GM21825 (cell line): ENCODE measurements at regions not wholly inside any gene's neighbourhood (a gene's known extent, or its start where the extent isn't known, plus 50 kb on each side); places are given as distances from the start of the nearest gene placed in this dataset.
A peak's percentile ranks its signal among the peaks of the same experiment; 100 is the strongest.

Experiments
- ATAC-seq: cut with Tn5 transposase; IDR thresholded peaks from one replicate; pipeline ENCODE4 v1.9.1; 2021; ENCODE audit warnings: mild to moderate bottlenecking, moderate library complexity; ENCODE audit not compliant: unreplicated experiment

DNA sequence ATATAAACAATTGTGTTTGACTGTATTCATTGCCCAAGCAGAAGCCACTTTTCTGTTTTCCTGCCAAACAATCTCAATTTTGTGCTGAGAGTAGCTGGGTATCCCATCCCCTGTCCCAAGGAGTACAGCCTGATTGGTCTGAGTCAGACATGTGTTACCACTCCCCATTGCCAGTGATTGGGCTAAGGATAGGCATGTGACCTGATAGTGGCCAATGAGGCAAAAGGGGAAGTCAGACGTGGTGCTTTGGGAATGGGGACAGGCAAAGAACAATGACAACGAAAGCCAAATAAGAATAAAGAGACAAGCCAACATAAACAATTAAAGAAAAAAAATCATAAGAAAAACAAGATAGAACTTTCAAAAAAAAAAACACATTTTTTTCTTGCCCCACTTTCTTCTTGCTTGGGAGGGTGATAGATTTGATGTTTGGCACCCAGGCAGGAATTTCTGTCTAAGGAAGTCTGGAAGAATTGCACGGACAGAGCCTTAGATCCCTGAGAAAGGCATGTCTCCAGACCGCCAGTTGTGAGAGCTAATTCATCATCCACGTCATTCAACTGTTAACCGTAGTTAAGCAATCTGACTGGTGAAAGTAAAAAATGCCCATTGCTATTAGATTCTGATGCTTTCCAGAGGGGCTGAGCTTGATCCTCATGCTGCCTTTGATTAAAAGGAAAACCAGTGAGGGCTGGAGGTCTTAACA lies 626.6 kb upstream of the TMEM132C start:
- ATAC-seq = no peak

DNA sequence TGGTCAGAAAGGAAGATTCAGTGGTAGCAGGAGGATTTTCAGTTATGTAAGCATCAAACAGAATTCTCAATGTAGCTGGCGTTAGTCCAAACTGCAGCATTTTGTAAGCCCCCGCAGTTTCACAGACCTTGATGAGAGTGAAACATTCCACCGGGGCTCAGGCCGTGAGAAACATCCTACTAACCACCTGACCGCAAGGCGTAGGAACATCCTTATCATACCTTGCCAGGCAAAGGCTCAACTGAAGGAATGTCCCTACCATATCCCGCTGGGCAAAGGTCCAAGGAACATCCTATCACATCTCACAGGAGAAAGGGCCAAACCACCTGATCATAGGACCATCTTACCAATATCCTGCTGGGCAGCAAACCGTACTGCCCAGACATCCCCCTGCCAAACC lies 624.8 kb upstream of the TMEM132C start:
- ATAC-seq = no peak

GRCh38 chr12:127648321-127648720 lies 618.6 kb upstream of the TMEM132C start:
- no peak for ATAC-seq

DNA sequence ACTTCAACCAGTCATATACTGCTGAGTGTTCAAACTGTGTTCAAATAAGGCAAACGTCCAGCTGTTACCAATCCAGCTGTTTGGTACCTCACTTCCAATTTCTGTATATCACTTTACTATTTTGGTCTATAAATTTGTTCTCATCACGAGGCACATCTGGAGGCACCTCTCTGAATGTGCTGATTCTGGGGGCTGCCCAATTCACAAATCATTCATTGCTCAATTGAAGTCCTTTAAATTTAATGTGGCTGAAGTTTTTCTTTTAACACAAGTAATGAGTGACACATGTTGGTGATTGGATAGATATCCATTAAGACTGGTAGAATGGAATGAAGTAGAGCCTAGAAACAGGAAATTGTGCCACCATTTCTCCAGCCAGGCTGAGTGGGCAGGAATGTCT lies 617.0 kb upstream of the TMEM132C start:
- ATAC-seq = no peak

DNA sequence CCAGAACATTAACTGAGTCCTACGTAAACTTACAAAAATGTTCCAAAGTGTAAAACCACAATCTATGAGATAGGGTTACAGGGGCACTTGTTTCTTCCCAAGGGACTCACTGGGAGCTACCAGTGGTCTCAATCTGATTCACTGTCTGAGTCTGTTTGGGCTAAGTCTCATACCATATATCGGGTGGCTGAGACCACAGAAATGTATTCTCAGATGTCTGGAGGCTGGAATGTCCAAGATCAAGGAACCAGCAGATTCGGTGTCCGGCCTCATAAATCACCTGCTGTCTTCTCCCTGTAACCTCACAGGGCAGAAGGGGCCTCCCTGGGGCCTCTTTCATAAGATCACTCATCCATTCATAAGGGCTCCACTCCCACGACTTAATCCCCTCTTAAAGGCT lies 616.3 kb upstream of the TMEM132C start:
- no peak for ATAC-seq

DNA sequence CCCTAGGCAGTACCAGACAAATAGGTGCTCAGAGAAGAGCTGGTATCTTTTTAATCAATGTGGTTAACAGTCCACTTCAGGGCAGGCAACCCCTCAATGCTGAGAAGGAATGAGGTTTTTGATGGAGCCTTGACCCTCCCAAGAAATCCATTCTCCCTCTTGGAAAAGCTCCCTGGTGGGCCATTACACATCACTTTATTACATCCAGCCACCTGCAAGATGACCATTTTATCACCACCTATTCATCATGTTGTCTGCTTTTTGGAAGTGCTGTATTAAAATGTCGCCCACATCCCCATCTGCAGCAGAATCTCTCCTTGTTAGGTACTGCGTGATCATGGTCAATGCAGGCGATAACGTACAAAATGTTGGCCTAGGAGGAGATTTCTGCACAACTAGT lies 614.7 kb upstream of the TMEM132C start:
- ATAC-seq = no peak

- no peak for ATAC-seq
These were observed 612.5 kb upstream of the TMEM132C start for GRCh38 chr12:127654383-127654985.

- no peak for ATAC-seq
These were observed 611.3 kb upstream of the TMEM132C start for GRCh38 chr12:127655691-127656090.

DNA sequence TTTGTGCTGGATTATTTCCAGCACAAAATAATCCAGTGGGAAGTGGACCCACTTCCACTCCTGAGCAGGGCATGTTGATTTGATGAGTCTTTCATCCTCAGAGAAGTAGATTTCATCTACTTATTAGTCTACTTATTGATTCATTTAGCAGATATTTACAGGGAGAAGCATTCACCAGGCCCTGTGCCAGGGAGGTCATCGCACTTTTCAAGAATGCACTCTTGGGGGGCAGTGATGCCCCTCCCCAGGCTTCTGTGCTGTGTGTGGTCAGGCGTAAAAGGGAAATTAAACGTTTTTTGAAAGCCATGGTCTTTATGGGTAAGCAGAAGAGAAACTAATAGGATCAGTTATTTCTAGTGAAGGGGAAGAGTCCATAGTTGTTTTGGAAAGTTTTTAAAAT lies 610.7 kb upstream of the TMEM132C start:
- no peak for ATAC-seq

DNA sequence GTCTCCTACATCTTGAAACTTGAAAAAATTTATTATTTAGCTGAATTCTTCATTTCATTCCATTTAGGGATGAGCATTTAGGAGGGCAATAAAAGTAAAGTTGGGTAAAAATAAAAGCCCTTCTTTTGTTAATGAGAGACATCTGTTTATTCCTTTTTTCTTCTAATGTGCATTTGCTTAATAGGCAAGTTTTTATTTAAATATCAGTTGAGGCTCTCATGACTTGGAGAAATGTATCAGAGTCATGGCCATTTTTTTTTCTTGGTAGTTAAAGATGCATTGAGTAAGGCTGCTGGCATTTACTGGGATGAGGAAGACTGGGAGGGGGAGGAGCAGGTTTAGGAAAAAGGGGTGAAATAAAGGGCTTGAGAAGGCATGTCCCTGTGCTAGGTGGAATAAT lies 609.9 kb upstream of the TMEM132C start:
- no peak for ATAC-seq

GRCh38 chr12:127660961-127661360 lies 606.0 kb upstream of the TMEM132C start:
- no peak for ATAC-seq

DNA sequence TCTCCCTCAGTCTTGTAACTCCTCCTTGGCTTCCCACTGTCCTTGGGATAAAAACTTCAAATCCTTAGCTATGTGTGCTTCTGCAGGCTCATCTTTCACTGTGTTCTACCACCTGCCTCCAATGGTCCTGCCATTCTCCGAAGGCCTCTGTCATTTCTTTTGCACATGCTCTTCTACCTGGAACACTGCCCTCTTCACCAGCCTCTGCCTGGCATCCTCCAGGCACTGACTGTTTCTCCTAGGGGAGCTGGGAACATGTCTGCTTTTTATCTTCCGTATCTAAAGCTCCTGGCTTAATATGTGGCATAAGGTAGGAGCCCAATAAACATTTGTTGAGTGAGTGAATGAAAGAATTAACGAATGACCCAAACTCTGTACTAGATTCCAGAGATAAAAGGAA lies 603.3 kb upstream of the TMEM132C start:
- ATAC-seq = no peak

GRCh38 chr12:127664901-127665300 lies 602.1 kb upstream of the TMEM132C start:
- no peak for ATAC-seq

DNA sequence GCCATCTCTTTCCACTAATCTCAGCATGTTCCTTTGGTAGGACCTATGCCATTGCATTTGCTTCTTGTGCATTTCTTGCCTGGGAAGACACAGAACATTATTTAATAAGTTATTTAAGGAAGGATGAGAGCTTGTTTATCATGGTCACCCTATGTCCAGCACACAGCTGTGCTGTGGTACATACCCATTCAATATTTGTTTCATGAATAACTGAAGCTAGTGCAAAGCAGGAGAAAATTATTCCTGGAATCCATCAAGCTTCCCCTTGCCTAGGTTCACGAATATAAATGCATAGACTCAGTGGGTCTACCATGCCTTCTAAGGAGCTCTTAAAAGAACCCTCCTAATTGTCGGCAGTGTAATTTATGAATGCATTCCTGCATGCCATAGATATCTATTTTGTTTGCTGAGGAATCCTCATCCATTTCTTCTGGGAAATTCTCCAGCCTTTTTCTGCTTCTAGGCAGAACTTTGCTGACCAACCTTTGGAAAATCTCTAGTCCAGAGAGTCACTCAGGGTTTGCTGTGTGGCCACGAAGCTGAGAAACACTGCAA lies 599.8 kb upstream of the TMEM132C start:
- no peak for ATAC-seq

DNA sequence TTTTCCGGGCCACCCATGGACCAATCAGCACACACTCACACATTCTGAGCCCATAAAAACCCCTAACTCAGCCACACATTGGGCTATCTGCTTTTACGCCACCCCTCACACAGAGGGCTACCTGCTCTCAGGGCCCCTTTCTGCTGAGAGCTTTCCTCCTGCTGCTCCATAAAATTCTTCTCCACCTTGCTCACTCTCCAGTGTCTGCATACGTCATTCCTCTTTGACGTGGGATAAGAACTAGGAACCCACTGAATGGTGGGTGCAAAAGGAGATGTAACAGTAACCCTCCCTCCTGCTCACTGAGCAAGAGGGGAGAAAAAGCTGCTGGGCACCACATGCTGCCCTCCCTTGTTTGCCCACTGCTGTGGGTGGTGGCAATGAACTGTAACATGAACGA lies 596.7 kb upstream of the TMEM132C start:
- ATAC-seq = no peak

GRCh38 chr12:127670796-127671195 lies 596.2 kb upstream of the TMEM132C start:
- ATAC-seq = no peak

- ATAC-seq = no peak
These were observed 591.0 kb upstream of the TMEM132C start for GRCh38 chr12:127675936-127676335.

DNA sequence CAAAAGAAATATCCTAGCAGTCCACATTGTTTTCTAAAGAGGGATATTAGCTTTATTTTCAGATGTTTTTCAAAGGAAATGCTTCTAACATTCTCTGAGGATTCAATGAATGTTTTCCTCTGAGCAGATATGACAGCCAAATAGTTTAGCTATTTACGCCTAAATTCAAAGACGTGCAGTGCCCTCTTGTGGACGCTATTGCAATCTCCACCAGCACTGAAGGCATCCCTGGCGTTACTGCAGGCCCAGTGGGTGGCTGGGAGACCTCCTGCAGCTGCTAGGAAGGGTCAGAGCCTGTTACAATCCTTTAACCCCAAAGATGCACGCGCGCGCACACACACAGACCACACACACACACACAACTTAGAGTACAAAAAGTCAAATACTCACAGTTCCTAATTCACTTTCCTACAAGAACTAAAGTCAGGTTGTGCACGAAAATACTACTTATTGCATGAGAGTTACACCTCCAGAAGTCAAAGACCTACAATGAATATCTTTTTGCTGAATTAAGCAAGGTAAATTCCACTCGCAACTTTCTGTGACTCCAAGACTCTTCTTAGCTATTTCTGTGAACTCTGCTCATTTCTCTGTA lies 589.3 kb upstream of the TMEM132C start:
- peak; percentile 63 for ATAC-seq

DNA sequence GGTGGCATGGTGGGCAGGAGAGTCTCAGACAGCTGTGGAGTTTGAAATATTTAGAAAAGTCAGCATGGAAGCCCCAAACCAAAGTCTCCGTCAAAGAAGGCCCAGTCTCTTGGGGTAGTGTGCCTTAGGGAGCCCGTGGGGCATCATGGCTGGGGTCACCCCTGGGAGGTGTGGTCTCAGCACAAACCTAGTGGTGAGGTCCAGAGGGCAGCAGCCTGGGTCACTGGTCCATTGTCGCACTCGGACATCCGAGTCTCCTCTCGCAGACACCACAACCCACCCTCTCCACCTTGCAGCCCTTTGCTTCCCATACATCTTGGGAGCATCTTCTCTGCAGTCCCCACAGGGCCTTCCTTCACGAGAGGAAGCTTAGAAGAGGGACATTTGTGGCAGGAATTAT lies 588.0 kb upstream of the TMEM132C start:
- ATAC-seq = no peak

GRCh38 chr12:127680516-127680915 lies 586.5 kb upstream of the TMEM132C start:
- no peak for ATAC-seq

DNA sequence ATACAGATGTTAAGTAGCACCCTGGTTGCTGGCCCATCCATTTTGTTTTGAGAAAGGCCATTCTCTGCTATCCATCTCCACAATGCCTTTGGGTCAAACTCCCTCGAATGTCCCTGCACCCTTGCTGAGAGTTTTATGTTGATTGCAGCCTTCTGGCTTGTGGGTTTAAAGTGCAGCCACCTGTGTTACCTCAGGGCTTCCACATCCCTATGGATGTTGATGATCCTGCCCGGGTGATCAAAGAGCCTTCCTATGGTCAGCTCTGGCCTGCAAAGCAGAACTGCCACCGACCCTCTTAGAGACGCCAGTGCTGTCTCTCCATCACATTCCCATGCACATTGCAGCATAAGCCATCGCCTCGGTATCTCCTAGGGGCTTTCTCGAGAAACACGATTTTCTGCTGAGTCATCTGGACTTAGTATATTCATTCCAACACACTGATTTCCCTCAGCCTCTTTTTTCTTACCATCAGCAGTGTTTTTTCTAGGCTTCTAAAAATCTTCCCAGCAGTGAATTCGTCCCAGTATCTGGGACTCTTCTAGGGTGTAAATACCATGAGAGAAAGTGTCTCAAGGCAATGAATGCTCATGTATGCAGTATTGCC lies 585.7 kb upstream of the TMEM132C start:
- ATAC-seq = no peak

DNA sequence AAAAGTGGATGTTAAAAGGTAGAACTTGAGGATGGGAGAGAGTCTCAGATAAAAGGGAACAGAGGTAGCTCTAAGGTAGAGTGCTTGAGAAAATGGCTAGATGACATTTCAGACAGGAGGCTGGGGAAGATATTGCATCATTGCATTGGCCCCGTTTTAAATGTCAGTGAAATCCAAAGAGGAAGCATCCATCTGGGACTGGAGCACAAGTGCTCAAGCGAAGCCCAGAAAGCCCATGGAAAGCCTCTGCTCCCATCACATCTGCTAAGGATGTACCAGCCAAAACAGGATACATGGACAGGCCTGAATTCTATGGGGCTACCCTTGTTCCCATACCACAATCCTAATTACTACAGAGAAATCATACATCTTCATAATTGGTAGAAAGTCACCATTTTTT lies 581.5 kb upstream of the TMEM132C start:
- no peak for ATAC-seq
